Esophagus squamous epithelium (tissue), 5 donors: ENCODE measurements at regions not wholly inside any gene's neighbourhood (a gene's known extent, or its start where the extent isn't known, plus 50 kb on each side); places are given as distances from the start of the nearest gene placed in this dataset.

Experiments used
- DNase-seq: peaks from one replicate; lab custom pipeline; 2025; lab: John Stamatoyannopoulos, UW
- H3K27ac ChIP-seq, 4 donors: fragments of 200-600 bp; sonication (generic); one replicate each; pipeline ENCODE4 v1.5.1; 2016 to 2019; ENCODE audit warnings: mild to moderate bottlenecking in 1 of 4
- H3K27me3 ChIP-seq, 4 donors: fragments of 200-600 bp; sonication (generic); 1 replicate in 3 of 4; 2 replicates in 1 of 4; pipeline versions ENCODE4 v1.5.1 to v1.6.0; 2017 to 2021; ENCODE audit warnings: antibody characterized with exemption in 1 of 4
- H3K36me3 ChIP-seq, 3 donors: fragments of 200-600 bp; sonication (generic); one replicate each; pipeline ENCODE4 v1.5.1; 2016 to 2019
- H3K4me1 ChIP-seq, 3 donors: fragments of 200-600 bp; sonication (generic); one replicate each; pipeline ENCODE4 v1.5.1; 2017 to 2019
- H3K4me3 ChIP-seq, 4 donors: fragments of 200-600 bp; sonication (generic); 1 replicate in 3 of 4; 2 replicates in 1 of 4; pipeline ENCODE4 v1.5.1; 2016 to 2019; ENCODE audit warnings: mild to moderate bottlenecking in 2 of 4, moderate library complexity in 1 of 4
- H3K9me3 ChIP-seq, 3 donors: fragments of 200-600 bp; sonication (generic); one replicate each; pipeline ENCODE4 v1.5.1; 2016 to 2019
- CTCF ChIP-seq, 6 experiments: fragments of 450-650 bp in 4 of 6; fragments of 200-600 bp in 2 of 6; sonication (generic) in 2 of 6; IDR thresholded peaks; one replicate each; pipeline ENCODE4 v1.5.1; 2016 to 2019; ENCODE audit warnings: antibody characterized with exemption in 6 of 6, mild to moderate bottlenecking in 4 of 6, moderate library complexity in 4 of 6
- POLR2A ChIP-seq, 4 donors: fragments of 450-650 bp; IDR thresholded peaks; one replicate each; pipeline ENCODE4 v1.6.1; 2017; ENCODE audit warnings: antibody characterized with exemption in 4 of 4, mild to moderate bottlenecking in 4 of 4, moderate library complexity in 3 of 4
- WGBS, 2 donors: methylation state at CpG; one replicate each; pipeline ENCODE4 v1.1.5; 2018; 5-methylcytosine and 5-hydroxymethylcytosine counted together
- intact Hi-C: fragments of 100-400 bp; cut with DNase I; formaldehyde crosslinking; loops from one replicate; pipeline ENCODE4 v1.15.0; 2022
- donor health status: DM: yes; HTN: yes; CAD: no.

- no peak for DNase-seq
- Histone ChIP-seq H3K4me3 (no peak overlapping the region), H3K27me3 (no peaks in the 10 kb centered on the region), H3K36me3 (no peaks in the 10 kb centered on the region), H3K27ac (no peak overlapping the region), H3K4me1 (no peaks in the 10 kb centered on the region), H3K9me3 (no peaks in the 10 kb centered on the region)
- intact Hi-C loops = no loop called here
- no peak for TF ChIP-seq CTCF (IDR thresholded peaks at IDR 0.05)
- TF ChIP-seq POLR2A (IDR thresholded peaks at IDR 0.05) = no peak
Measured at GRCh38 chr3:163971861-163972260, 1106.4 kb downstream of the SI start.

GRCh38 chr3:163957072-163957471 lies 1121.2 kb downstream of the SI start:
- Histone ChIP-seq H3K36me3 (no peaks in the 10 kb centered on the region), H3K4me3 (no peak overlapping the region), H3K27me3 (no peaks in the 10 kb centered on the region), H3K9me3 (peaks cover 0 to 13% (median 0%) of the 10 kb centered on the region in 3 donors), H3K4me1 (no peaks in the 10 kb centered on the region), H3K27ac (no peak overlapping the region)
- TF ChIP-seq CTCF (IDR thresholded peaks at IDR 0.05) (no peak), POLR2A (IDR thresholded peaks at IDR 0.05) (no peak)
- intact Hi-C loops = no loop called here
- no peak for DNase-seq

GRCh38 chr3:163953526-163953925 lies 1124.8 kb downstream of the SI start:
- peaks cover 0 to 8% (median 0%) of the 10 kb centered on the region in 3 donors for H3K9me3 ChIP-seq
- 50% methylated on average over 3 of the region's 9 CpGs; no CpG with 5 or more reads in 1 of the 2 donors for WGBS, 2 donors
- no peak for TF ChIP-seq POLR2A (IDR thresholded peaks at IDR 0.05)
- no peak for TF ChIP-seq CTCF (IDR thresholded peaks at IDR 0.05)

GRCh38 chr3:163952499-163952898 lies 1125.8 kb downstream of the SI start:
- DNase-seq = no peak
- Histone ChIP-seq H3K4me1 (no peaks in the 10 kb centered on the region), H3K27ac (no peak overlapping the region), H3K27me3 (no peaks in the 10 kb centered on the region), H3K9me3 (peaks cover 0 to 8% (median 0%) of the 10 kb centered on the region in 3 donors), H3K36me3 (no peaks in the 10 kb centered on the region), H3K4me3 (no peak overlapping the region)
- intact Hi-C loops = no loop called here
- WGBS, 2 donors = no CpG with 5 or more reads among the region's 3 CpGs
- TF ChIP-seq CTCF (IDR thresholded peaks at IDR 0.05) (no peak), POLR2A (IDR thresholded peaks at IDR 0.05) (no peak)

More at GRCh38 chr3:163953526-163953925, 1124.8 kb downstream of the SI start:
- intact Hi-C loops = no loop called here
- Histone ChIP-seq H3K27me3 (no peaks in the 10 kb centered on the region), H3K4me1 (no peaks in the 10 kb centered on the region), H3K27ac (no peak overlapping the region), H3K4me3 (no peak overlapping the region), H3K36me3 (no peaks in the 10 kb centered on the region)
- DNase-seq = no peak

GRCh38 chr3:163951397-163951987 lies 1126.8 kb downstream of the SI start:
- no peak for DNase-seq
- H3K9me3 ChIP-seq = peaks cover 0 to 8% (median 0%) of the 10 kb centered on the region in 3 donors
- H3K36me3 ChIP-seq = no peaks in the 10 kb centered on the region
- H3K4me1 ChIP-seq = no peaks in the 10 kb centered on the region
- H3K27me3 ChIP-seq = no peaks in the 10 kb centered on the region
- TF ChIP-seq CTCF (IDR thresholded peaks at IDR 0.05) (peak in 1 of 6 experiments; percentile 7), POLR2A (IDR thresholded peaks at IDR 0.05) (no peak)
- no peak overlapping the region for H3K4me3 ChIP-seq
- H3K27ac ChIP-seq = no peak overlapping the region
- WGBS, 2 donors = 21 to 24% methylated on average over 2 of the region's 2 CpGs
- intact Hi-C loops = no loop called here
